IPS-11a (cell line): ENCODE measurements at regions not wholly inside any gene's neighbourhood (a gene's known extent, or its start where the extent isn't known, plus 50 kb on each side); places are given as distances from the start of the nearest gene placed in this dataset.

Experiments
- H3K4me3 ChIP-seq: one replicate; pipeline ENCODE4 v1.5.1; 2013; ENCODE audit warnings: low read depth, low read length, control low read depth

DNA sequence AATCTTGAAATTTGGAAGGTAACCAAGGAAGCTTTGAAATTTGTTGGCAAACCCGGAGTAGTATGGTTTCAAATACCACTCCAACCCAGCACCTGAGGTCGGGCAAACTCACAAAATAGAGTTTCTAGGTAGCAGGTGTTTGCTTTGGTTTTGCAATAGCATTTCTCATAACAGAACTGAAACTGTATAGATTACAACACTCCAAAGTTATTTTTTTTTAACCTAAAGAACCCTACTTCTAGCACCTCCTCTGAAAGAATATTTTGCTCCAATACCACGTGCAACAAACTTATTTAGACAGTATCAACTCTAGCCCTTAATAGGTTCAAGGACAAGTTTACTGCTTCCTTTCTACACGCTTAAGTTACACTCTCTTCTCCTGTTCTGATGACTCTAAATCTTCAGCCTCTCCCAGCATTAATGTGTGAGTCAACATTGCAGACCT lies 178.5 kb upstream of the FMN2 start:
- no peak overlapping the region for H3K4me3 ChIP-seq

GRCh38 chr1:239914751-239915231 lies 176.9 kb upstream of the FMN2 start:
- no peak overlapping the region for H3K4me3 ChIP-seq

DNA sequence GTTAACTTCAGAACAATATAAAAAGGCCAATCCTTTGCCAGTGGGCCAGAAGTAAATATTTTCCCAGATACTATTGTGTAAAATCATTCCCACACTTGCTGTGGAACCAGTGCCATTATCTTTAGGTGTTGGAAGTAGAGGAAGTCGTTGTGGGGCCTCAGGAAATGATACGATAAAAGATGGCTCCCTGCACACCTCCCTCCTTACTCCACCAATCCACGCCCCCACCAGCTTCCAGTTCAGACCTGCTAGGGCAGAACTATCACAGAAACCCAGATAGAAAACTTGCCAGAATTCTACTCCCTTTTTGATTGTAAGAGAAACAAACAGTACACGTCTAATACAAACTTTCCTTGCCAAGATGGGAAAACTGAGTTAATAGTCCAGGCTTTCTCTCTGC lies 173.0 kb upstream of the FMN2 start:
- no peak overlapping the region for H3K4me3 ChIP-seq

- no peak overlapping the region for H3K4me3 ChIP-seq
Observed at GRCh38 chr1:239920214-239920613, 171.5 kb upstream of the FMN2 start.

DNA sequence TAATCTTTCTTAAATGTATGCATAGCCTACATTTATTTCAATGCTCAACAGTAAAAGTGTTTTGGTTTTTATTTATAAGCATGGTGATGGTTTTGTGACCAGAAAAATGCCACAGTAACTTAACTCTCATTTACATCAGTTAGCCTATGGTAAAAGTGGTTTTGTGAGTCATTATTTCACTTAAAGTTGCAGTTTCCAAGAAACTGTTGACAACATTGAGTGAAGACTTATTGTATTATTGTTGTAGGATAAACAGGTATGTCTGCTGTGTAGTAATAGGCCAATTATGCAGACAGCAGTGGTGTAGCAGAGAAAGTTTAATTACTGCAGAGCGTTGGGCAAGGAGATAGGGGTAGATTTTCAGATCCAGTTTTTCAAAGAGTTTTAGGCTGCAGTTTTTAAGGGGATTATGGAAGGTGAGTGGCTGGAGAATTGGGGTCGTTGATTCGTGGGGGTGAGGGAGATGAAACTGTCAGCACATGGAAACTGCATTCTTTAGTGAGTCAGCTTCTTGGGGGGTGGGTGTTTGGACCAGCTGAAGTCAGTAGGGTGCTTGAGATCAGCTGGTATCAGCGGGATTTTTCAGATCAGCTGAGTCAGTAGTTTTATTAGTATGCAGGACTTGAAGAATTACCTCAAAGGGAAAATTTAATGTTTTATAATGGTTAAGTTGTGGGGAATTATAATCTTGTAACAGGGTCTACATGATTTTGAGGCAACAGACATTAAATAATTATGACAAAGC lies 168.7 kb upstream of the FMN2 start:
- no peak overlapping the region for H3K4me3 ChIP-seq

DNA sequence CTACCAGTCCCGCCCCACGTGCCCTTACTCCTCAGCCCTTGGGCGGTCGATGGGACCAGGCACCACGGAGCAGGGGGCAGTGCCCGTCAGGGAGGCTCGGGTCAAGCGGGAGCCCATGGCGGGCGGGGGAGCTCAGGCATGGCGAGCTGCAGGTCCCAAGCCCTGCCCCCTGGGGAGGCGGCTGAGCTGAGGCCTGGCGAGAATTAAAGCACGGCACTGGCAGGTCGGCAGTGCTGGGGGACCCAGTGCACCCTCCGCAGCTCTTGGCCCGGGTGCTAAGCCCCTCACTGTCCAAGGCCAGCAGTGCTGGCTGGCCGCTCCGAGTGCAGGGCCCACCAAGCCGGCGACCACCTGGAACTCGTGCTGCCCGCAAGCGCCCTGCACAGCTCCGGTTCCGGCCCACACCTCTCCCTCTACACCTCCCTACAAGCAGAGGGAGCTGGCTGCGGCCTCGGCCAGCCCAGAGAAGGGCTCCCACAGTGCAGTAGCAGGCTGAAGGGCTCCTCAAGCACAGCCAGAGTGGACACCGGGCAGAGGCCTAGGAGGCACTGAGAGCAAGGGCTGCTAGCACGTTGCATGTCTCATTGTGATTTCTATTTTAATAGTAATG lies 166.8 kb upstream of the FMN2 start:
- no peak overlapping the region for H3K4me3 ChIP-seq

- H3K4me3 ChIP-seq, result no peak overlapping the region
Observed at GRCh38 chr1:239926184-239926583, 165.5 kb upstream of the FMN2 start.

GRCh38 chr1:239929317-239929716 lies 162.4 kb upstream of the FMN2 start:
- H3K4me3 ChIP-seq, result no peak overlapping the region

GRCh38 chr1:239930686-239931262 lies 160.9 kb upstream of the FMN2 start:
- H3K4me3 ChIP-seq, result no peak overlapping the region

DNA sequence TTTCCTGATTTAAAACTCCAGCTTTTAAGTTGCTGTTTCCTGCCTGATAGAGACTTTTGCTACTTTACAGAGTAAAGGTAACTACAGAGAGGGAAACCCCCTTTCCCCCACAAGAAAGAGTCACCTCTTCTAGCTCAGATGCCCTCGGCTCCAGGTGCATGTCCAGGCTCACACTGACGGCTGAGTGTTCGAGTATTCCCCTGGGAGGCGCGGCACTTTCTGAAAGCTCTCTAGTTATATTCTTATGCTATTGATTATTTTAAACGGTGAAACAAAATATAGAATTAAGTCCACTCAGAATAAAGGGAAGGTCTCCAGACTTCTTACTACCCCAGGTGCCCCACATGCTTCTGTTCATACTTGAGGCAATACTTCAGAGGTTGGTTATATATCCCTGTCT lies 160.3 kb upstream of the FMN2 start:
- no peak overlapping the region for H3K4me3 ChIP-seq

DNA sequence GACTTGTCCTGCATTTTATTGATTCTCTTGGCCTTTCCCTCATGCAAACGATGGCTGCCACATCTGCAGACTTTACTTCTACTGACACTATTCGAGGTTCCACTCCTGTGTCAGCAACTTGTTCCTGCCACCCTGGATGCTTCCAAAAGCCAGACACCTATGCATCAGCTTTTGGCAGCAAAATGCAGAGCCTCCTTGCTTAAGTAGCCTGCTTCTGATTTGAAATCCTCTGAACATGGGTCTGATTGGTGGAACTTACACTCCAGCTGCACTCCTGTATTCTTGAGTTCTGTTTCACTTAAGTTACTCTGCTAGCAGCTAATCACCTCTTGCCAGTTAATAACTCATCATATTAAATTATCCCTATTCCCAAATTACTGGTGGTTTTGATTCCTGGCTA lies 152.1 kb upstream of the FMN2 start:
- H3K4me3 ChIP-seq, result no peak overlapping the region

- H3K4me3 ChIP-seq, result no peak overlapping the region
Observed at GRCh38 chr1:239943761-239944160, 147.9 kb upstream of the FMN2 start.

GRCh38 chr1:239944666-239945065 lies 147.0 kb upstream of the FMN2 start:
- no peak overlapping the region for H3K4me3 ChIP-seq

GRCh38 chr1:239947801-239948200 lies 143.9 kb upstream of the FMN2 start:
- H3K4me3 ChIP-seq, result no peak overlapping the region

GRCh38 chr1:239951511-239952140 lies 140.1 kb upstream of the FMN2 start:
- H3K4me3 ChIP-seq, result no peak overlapping the region

DNA sequence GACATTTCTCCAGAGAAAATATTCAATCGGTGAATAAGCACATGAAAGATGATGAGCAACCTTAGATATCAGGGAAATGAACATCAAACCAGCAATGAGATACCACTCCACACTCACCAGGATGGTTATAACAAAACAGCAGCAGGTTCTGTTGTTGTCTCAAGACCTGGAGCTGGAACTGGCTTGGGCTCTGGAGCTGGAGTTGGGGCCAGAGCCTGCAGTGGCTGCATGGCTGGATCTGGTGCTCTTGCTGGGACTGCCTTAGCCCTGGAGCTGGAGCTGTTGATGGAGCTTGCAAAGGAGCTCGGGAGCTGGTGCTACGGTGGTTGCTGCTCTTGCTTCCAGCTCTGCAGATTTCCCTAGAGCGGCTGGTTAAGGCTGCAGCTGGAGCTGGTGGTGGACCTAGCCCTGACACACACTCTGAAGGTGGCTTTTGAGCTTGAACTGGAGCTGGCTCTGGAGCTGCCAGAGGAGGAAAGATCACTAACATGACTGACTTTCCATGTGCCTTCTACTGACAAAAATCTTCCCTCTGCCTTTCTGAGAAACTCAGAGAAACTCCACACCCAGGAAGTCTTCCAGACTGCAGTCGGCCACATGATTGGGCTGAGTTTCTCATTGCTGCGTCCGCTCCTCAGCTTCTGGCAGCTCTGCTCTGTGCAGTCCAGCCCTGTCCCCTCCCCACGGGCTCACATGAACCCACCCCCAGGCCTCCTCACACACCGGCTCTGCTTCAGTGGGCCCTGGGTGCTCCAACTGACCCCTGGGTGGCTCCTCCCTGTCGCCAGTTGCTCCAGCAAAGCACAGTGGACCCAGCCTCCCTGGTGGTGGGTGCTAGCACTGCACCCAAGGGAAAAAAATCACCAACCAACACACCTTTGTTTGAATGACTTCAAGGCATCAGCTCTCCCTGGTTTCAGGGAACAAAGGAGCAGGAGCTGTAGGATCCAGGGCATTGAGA lies 139.1 kb upstream of the FMN2 start:
- H3K4me3 ChIP-seq, result no peak overlapping the region

DNA sequence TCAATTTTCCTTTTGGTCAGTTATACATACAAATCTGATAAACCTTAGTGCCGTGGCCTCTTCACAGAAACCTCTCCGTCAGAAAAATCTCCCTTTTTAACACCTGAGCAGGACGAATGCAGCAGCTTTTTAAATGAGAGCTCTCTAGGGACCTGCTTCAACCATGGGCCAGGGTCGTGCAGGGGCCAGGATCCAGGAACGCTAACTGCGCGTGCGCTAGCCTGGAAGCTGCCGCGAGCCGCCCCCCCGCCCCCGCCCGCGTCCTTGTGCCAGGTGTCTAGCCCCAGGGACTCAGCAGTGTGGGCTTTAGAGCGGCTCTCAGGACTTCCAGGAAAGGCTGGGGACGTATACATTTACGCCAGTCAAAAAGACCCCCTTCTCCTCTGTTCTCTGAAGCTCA lies 136.8 kb upstream of the FMN2 start:
- H3K4me3 ChIP-seq, result no peak overlapping the region

DNA sequence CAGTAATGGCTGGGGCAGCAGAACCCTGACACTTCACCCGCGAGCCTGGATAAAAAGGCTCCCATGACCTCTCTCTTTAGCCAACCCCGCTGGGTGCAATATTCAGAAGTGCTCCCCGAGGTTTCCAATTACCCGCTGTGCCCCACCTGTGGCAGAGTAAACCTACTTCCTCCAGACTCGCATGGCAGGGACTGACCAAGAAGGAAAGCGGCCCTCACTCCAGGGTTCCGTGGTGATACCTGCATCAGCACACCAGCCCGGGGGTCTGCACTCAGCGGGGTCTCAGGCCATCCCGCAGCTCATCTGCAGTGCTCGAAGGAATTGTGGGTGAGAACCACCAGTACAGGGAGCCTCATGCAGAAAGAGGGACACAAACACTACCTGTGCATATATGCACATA lies 136.3 kb upstream of the FMN2 start:
- H3K4me3 ChIP-seq, result no peak overlapping the region

- H3K4me3 ChIP-seq, result no peak overlapping the region
Observed at GRCh38 chr1:239956263-239956662, 135.4 kb upstream of the FMN2 start.

DNA sequence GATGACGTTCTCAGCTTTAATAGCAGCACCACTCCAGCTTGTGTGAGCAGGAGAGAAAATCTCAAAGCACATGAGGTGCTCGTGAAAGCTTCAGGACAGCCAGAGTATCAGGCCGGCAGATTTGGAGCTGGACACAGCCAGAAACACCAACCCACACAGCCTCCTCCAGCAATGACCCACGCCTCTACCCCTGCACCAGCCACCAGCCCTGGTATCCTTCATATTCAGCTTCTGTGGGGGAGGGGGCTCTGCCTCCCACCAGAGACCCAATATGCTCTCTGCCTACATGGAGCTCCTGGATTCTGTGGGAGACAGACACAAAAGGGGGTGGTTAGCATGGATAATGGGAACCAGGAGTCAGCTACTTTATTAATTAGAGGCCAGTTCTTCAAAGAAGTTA lies 133.6 kb upstream of the FMN2 start:
- no peak overlapping the region for H3K4me3 ChIP-seq

GRCh38 chr1:239960366-239960765 lies 131.3 kb upstream of the FMN2 start:
- H3K4me3 ChIP-seq, result no peak overlapping the region
